H9 (cell line): ENCODE measurements at regions not wholly inside any gene's neighbourhood (a gene's known extent, or its start where the extent isn't known, plus 50 kb on each side); places are given as distances from the start of the nearest gene placed in this dataset.

Experiments used
- DNase-seq: peaks from one replicate; pipeline ENCODE4 v3.0.0-alpha.2; 2017
- H2AFZ ChIP-seq: one replicate; pipeline ENCODE4 v1.6.1; 2013; ENCODE audit warnings: mild to moderate bottlenecking, low read length, control low read depth, moderate library complexity
- H2AK5ac ChIP-seq: 2 replicates; pipeline ENCODE4 v1.6.1; 2013; ENCODE audit warnings: low read length, control low read depth, mixed read lengths; ENCODE audit not compliant: insufficient read length
- H2BK120ac ChIP-seq: one replicate; pipeline ENCODE4 v1.6.1; 2013; ENCODE audit warnings: low read depth, mild to moderate bottlenecking, low read length, control low read depth, inconsistent platforms; ENCODE audit not compliant: poor library complexity, severe bottlenecking
- H2BK12ac ChIP-seq: 2 replicates; pipeline ENCODE4 v1.6.1; 2013; ENCODE audit warnings: low read length, control low read depth, mixed read lengths, low read depth; ENCODE audit not compliant: insufficient read length
- H2BK15ac ChIP-seq: 2 replicates; pipeline ENCODE4 v1.6.1; 2013; ENCODE audit warnings: low read depth, low read length, control low read depth
- H2BK20ac ChIP-seq: one replicate; pipeline ENCODE4 v1.6.1; 2013; ENCODE audit warnings: low read depth, mild to moderate bottlenecking, low read length, control low read depth, inconsistent platforms; ENCODE audit not compliant: poor library complexity, severe bottlenecking
- H2BK5ac ChIP-seq: 2 replicates; pipeline ENCODE4 v1.6.1; 2013; ENCODE audit warnings: low read length, control low read depth, mixed read lengths; ENCODE audit not compliant: insufficient read length
- H3K14ac ChIP-seq: 2 replicates; pipeline ENCODE4 v1.6.1; 2013; ENCODE audit warnings: low read length, control low read depth; ENCODE audit not compliant: insufficient read depth
- H3K18ac ChIP-seq: 2 replicates; pipeline ENCODE4 v1.6.1; 2013; ENCODE audit warnings: low read depth, mild to moderate bottlenecking, mixed read lengths, low read length, control low read depth; ENCODE audit not compliant: insufficient read length
- H3K23ac ChIP-seq: 2 replicates; pipeline ENCODE4 v1.6.1; 2013; ENCODE audit warnings: low read length, control low read depth, mixed read lengths, low read depth; ENCODE audit not compliant: insufficient read length
- H3K23me2 ChIP-seq: 2 replicates; pipeline ENCODE4 v1.6.1; 2013; ENCODE audit warnings: low read depth, mild to moderate bottlenecking, mixed read lengths, low read length, control low read depth; ENCODE audit not compliant: insufficient read length, poor library complexity, severe bottlenecking
- H3K27ac ChIP-seq: 2 replicates; pipeline ENCODE4 v1.5.1; 2013; ENCODE audit warnings: low read length, control low read depth, mixed read lengths, low read depth; ENCODE audit not compliant: insufficient read length
- H3K27me3 ChIP-seq: 2 replicates; pipeline ENCODE4 v1.6.1; 2013; ENCODE audit warnings: low read length, control low read depth, inconsistent platforms; ENCODE audit not compliant: insufficient read depth
- H3K4ac ChIP-seq: 2 replicates; pipeline ENCODE4 v1.6.1; 2013; ENCODE audit warnings: low read depth, mild to moderate bottlenecking, control low read depth, inconsistent platforms, low read length, moderate library complexity
- H3K4me1 ChIP-seq: 2 replicates; pipeline ENCODE4 v1.6.1; 2013; ENCODE audit warnings: low read length, control low read depth, inconsistent platforms; ENCODE audit not compliant: insufficient read depth
- H3K4me2 ChIP-seq: 2 replicates; pipeline ENCODE4 v1.6.1; 2013; ENCODE audit warnings: low read length, control low read depth, mixed read lengths; ENCODE audit not compliant: insufficient read length, insufficient read depth
- H3K56ac ChIP-seq: 2 replicates; pipeline ENCODE4 v1.6.1; 2013; ENCODE audit warnings: low read depth, mild to moderate bottlenecking, mixed read lengths, low read length, control low read depth; ENCODE audit not compliant: insufficient read length
- H3K79me1 ChIP-seq: 2 replicates; pipeline ENCODE4 v1.6.1; 2013; ENCODE audit warnings: low read depth, mild to moderate bottlenecking, moderate library complexity, low read length, control low read depth, inconsistent platforms; ENCODE audit not compliant: insufficient read depth, poor library complexity, severe bottlenecking
- H3K79me2 ChIP-seq: 2 replicates; pipeline ENCODE4 v1.6.1; 2013; ENCODE audit warnings: low read length, control low read depth, inconsistent platforms; ENCODE audit not compliant: insufficient read depth
- H3K9ac ChIP-seq: 2 replicates; pipeline ENCODE4 v1.6.1; 2013; ENCODE audit warnings: low read length, control low read depth, mixed read lengths; ENCODE audit not compliant: insufficient read length; ENCODE audit errors: extremely low read depth
- H3K9me3 ChIP-seq: one replicate; pipeline ENCODE4 v1.6.1; 2013; ENCODE audit warnings: low read depth, low read length, inconsistent platforms; ENCODE audit not compliant: control insufficient read depth
- H3T11ph ChIP-seq: one replicate; pipeline ENCODE4 v1.6.1; 2013; ENCODE audit warnings: mild to moderate bottlenecking, low read length, control low read depth, inconsistent platforms
- H4K20me1 ChIP-seq: one replicate; pipeline ENCODE4 v1.6.1; 2013; ENCODE audit not compliant: control insufficient read depth, insufficient read length, insufficient read depth
- H4K5ac ChIP-seq: 2 replicates; pipeline ENCODE4 v1.6.1; 2013; ENCODE audit warnings: low read depth, mild to moderate bottlenecking, mixed read lengths, low read length, control low read depth; ENCODE audit not compliant: insufficient read length
- H4K8ac ChIP-seq: replicated peaks from 2 replicates; pipeline ENCODE4 v1.6.1; 2013; ENCODE audit warnings: low read length, control low read depth, mixed read lengths, low read depth; ENCODE audit not compliant: insufficient read length
- H4K91ac ChIP-seq: 2 replicates; pipeline ENCODE4 v1.6.1; 2013; ENCODE audit warnings: low read depth, mild to moderate bottlenecking, moderate library complexity, mixed read lengths, low read length, control low read depth; ENCODE audit not compliant: insufficient read length
- H3K27ac Mint-ChIP-seq, 3 experiments: 2 replicates in 2 of 3; 3 replicates in 1 of 3; pipeline ENCODE4 v1.8.0; 2020 to 2021; ENCODE audit warnings: mixed read lengths in 3 of 3, mild to moderate bottlenecking in 1 of 3, moderate library complexity in 1 of 3
- H3K27me3 Mint-ChIP-seq: 2 replicates; pipeline ENCODE4 v1.8.0; 2021; ENCODE audit warnings: low read depth, mild to moderate bottlenecking, moderate library complexity, mixed read lengths
- H3K36me3 Mint-ChIP-seq, 3 experiments: 2 replicates in 2 of 3; 3 replicates in 1 of 3; pipeline ENCODE4 v1.8.0; 2020 to 2021; ENCODE audit warnings: low read depth in 3 of 3, mixed read lengths in 3 of 3; ENCODE audit not compliant: insufficient read depth in 1 of 3
- H3K4me1 Mint-ChIP-seq, 2 experiments: 2 replicates each; pipeline ENCODE4 v1.8.0; 2020; ENCODE audit warnings: mixed read lengths in 2 of 2
- H3K4me3 Mint-ChIP-seq, 2 experiments: 2 replicates in 1 of 2; 3 replicates in 1 of 2; pipeline ENCODE4 v1.8.0; 2020 to 2021; ENCODE audit warnings: mild to moderate bottlenecking in 2 of 2, mixed read lengths in 2 of 2, moderate library complexity in 1 of 2
- H3K9me3 Mint-ChIP-seq, 2 experiments: 2 replicates in 1 of 2; 3 replicates in 1 of 2; pipeline ENCODE4 v1.8.0; 2020; ENCODE audit warnings: mild to moderate bottlenecking in 2 of 2, mixed read lengths in 2 of 2, moderate library complexity in 1 of 2
- WGBS: extraction: QIAGEN DNeasy Blood & Tissue Kit; methylation state at CpG from one replicate; pipeline ENCODE4 v1.1.7; 2013; ENCODE audit warnings: missing lambda C conversion rate, low lambda C conversion rate, mixed read lengths; ENCODE audit not compliant: insufficient read length; ENCODE audit errors: extremely low coverage; 5-methylcytosine and 5-hydroxymethylcytosine counted together
- TF ChIP-seq, protein P1 (sequence below): fragments of 200-600 bp; sonication (generic); conservative IDR thresholded peaks from 3 replicates; pipeline ENCODE4 v1.8.0; 2021; ENCODE audit warnings: antibody characterized with exemption, mild to moderate bottlenecking

GRCh38 chr3:106629215-106629832, 747.9 kb upstream of the CCDC54 start:
- Mint-ChIP-seq H3K9me3 (peaks cover 8 to 12% of the 10 kb centered on the region in 2 experiments), H3K27me3 (no peaks in the 10 kb centered on the region), H3K4me3 (no peak overlapping the region), H3K36me3 (peaks cover 3 to 10% (median 5%) of the 10 kb centered on the region in 3 experiments; a peak in 6 of 7 replicates), H3K4me1 (peaks cover 2 to 5% of the 10 kb centered on the region in 2 experiments; a peak in 2 of 4 replicates), H3K27ac (no peak overlapping the region)
- no peak overlapping the region for H4K91ac ChIP-seq
- H3K4me1 ChIP-seq, result no peaks in the 10 kb centered on the region
- H3K79me1 ChIP-seq, result no peaks in the 10 kb centered on the region
- WGBS, result no CpG with 5 or more reads among the region's 2 CpGs
- H3K23me2 ChIP-seq, result no peaks in the 10 kb centered on the region
- no peak overlapping the region for H2AK5ac ChIP-seq
- H3K56ac ChIP-seq, result no peak overlapping the region
- no peaks in the 10 kb centered on the region for H3K27me3 ChIP-seq
- H4K20me1 ChIP-seq, result no peaks in the 10 kb centered on the region
- H3K4ac ChIP-seq, result no peak overlapping the region
- no peak overlapping the region for H3T11ph ChIP-seq
- H2BK5ac ChIP-seq, result no peak overlapping the region
- no peaks in the 10 kb centered on the region for H3K79me2 ChIP-seq
- peaks cover 3% of the 10 kb centered on the region for H3K9me3 ChIP-seq
- H4K8ac ChIP-seq, result no peak overlapping the region
- no peak for DNase-seq
- no peak overlapping the region for H3K18ac ChIP-seq
- H3K4me2 ChIP-seq, result no peak overlapping the region
- no peak overlapping the region for H3K27ac ChIP-seq
- TF ChIP-seq, protein P1, sequence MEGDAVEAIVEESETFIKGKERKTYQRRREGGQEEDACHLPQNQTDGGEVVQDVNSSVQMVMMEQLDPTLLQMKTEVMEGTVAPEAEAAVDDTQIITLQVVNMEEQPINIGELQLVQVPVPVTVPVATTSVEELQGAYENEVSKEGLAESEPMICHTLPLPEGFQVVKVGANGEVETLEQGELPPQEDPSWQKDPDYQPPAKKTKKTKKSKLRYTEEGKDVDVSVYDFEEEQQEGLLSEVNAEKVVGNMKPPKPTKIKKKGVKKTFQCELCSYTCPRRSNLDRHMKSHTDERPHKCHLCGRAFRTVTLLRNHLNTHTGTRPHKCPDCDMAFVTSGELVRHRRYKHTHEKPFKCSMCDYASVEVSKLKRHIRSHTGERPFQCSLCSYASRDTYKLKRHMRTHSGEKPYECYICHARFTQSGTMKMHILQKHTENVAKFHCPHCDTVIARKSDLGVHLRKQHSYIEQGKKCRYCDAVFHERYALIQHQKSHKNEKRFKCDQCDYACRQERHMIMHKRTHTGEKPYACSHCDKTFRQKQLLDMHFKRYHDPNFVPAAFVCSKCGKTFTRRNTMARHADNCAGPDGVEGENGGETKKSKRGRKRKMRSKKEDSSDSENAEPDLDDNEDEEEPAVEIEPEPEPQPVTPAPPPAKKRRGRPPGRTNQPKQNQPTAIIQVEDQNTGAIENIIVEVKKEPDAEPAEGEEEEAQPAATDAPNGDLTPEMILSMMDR, result no peak
- no peak overlapping the region for H3K23ac ChIP-seq
- no peak overlapping the region for H2BK12ac ChIP-seq
- H2BK120ac ChIP-seq, result peak overlapping the region; percentile 9
- H2AFZ ChIP-seq, result no peak overlapping the region
- no peak overlapping the region for H4K5ac ChIP-seq
- H2BK15ac ChIP-seq, result no peak overlapping the region
- H3K9ac ChIP-seq, result no peak overlapping the region
- H2BK20ac ChIP-seq, result no peak overlapping the region
- H3K14ac ChIP-seq, result no peak overlapping the region
